HG02798 (cell line): ENCODE measurements at regions not wholly inside any gene's neighbourhood (a gene's known extent, or its start where the extent isn't known, plus 50 kb on each side); places are given as distances from the start of the nearest gene placed in this dataset.
"Not testable (repeated sequence)": the region's sequence is repeated elsewhere in the genome, so short reads cannot be mapped to it uniquely, and the experiment has no call there.

Experiments
- ATAC-seq: cut with Tn5 transposase; IDR thresholded peaks from one replicate; pipeline ENCODE4 v1.9.1; 2021; ENCODE audit warnings: mild to moderate bottlenecking; ENCODE audit not compliant: unreplicated experiment, poor library complexity

DNA sequence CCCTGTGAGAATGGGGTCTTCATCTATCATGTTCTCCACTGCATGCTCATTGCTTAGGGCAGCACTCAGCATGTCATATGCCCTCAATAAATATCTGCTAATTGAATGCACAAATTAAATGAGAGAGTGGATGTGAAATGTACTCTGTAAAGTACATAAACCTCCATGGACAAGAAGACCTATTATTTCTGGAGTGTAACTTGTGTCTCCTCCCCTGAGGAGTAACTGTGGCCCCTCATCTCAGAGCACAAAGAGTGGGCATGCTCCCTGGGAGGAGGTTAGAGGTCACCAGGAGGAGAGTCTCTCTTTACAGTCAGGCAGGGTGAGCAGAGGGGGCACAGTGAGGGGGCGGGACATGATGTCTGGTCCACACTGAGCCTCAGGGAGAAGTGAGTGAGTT is 313.6 kb upstream of the PODXL start:
- ATAC-seq, result no peak

DNA sequence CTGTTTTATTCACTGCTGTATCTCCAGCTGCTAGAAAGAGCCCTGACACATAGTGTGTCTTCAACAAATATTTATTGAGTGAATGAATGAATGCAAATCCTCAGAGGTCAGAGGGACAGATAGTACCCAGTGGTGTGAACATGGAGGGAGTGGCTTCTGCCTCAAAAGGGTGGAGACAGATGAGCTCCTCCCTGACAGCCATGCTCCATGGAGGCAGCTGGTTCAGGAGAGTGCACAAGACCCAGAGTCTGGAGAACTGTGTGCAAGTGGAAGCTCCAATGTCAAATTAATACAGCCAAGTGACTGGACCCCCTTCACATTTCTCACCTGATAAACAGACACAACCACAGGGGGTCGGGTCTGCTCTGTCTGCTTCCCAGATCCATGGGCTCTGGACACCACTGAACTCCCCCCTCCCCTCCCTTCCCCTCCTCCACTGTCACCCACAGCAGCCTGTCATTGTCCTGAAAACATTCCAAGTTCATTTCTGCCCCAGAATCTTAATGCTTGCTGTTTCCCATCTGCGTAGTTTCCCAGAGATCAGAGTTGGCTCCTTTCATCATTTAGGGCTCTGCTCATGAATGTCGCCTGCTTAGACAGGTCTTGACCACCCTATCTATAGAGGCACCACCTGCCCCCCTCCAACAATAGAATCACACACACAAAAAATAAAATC is 312.9 kb upstream of the PODXL start:
- ATAC-seq, result no peak

DNA sequence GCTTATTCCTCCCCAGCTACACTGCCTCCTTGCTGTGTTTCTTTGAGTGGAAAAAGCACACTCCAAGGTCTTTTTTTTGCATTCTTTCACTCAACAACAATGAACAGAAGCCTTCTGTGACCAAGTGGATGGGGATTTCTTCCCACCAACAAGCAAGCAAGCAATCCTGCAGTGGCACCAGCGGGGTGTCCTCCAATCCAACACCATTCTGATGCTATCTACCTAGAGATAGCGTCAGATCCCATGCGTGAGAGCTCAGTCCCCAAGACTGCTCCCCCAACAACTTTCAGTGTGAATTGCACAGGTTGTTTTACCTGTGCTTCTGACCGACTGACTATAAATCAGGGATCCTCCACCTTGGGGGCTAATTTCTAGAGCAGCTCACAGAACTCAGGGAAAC is 311.0 kb upstream of the PODXL start:
- no peak for ATAC-seq

DNA sequence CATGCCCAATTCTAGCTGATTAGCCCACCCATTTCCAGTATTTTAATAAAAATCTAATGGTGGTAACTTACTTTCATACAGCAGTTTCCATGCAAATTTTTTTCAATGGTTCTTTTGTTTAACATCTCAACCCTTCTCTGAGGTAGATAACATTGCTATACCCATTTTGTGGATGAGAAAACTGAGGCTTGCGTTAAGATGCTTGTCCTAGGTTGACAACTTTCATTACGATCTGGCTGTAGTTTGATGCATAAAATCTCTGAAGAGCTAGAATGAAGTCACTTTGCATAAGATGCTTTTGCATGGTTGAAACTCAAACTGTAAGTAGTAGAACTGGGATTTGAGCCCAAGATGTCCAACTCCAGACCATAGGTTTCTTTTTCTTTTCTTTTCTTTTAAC is 309.5 kb upstream of the PODXL start:
- no peak for ATAC-seq

DNA sequence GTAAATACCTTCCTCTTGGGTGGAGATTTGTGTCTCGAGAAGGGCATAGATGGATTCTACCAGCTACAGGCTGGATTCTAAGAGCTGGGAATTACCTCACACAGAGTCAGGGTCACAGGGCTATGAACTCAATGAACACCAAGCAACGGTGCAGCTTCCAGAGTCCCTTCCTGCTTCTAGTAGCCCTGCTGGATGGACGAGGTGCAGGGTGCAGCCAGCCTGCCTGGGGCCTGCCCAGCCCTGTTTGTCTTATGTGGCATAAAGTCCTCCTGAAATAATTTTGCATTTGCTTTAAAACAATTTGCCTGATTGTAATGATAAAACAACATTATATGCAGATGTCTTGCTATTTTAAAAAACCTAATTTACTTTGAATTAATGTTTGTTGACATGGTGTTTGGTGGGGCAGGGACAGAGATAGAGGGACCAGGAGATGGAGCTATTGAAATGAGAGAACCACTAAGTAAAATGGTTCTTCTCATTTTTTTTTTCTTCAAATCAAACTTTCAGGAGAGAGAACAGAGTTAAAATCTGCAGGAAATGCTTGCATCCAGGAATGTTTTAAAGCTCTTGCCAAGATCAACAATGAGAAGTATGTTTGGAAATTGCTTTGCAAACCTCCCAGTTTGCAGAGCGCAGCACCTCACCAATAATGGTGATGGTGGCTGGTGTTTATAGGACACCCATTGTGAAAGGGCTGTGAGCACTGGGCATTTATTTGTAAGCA is 305.4 kb upstream of the PODXL start:
- ATAC-seq, result no peak

DNA sequence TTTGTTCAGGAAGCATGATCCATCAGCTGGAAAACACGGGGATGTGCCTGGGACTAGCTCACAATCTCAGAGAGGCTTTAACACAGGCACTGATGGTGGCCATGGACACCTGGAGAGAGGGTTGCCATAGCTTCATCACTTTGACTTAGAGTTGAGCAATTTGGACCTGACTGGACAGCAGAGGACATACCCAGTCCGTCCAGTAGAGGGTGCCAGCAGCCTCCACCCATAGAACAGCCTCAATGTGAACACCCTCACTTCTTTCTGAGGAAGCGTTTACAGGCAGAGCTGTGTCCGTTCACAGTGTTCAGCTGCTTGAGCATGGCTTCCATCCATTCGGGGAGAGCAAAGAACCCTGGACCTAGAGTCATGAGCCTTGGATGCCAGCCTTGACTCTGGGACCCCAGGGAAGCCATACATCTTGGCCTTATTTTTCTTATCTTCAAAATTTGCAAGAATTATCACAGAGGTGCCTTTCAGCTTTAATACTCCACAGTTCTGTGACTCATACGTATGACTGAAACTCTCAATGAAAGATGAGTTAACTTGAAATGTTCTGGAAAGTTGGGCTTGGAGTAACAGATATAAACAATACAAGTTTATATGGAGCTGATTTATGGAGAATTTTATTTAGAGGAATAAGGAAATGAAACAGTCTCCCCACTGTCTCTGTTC is 302.9 kb upstream of the PODXL start:
- peak; percentile 93 for ATAC-seq

DNA sequence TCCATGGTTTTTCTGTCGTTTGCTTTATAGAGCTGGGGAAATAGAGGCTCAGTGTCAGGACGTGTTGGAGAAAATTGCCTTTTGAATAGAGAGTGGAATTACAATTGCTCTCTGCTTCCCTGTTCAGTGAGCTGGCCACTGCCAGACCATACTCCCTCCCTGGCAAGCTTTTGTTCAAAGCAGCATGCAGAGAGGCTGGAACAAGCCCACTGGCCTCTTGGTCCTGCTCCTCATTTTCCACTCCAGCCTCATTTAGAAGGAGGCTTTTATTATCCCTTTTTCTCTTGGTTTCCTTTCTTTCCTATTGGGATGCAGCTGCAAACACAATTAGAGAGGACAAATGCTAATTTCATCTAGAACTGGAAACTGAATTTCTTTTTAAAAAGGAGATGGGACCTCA is 302.2 kb upstream of the PODXL start:
- ATAC-seq, result no peak

DNA sequence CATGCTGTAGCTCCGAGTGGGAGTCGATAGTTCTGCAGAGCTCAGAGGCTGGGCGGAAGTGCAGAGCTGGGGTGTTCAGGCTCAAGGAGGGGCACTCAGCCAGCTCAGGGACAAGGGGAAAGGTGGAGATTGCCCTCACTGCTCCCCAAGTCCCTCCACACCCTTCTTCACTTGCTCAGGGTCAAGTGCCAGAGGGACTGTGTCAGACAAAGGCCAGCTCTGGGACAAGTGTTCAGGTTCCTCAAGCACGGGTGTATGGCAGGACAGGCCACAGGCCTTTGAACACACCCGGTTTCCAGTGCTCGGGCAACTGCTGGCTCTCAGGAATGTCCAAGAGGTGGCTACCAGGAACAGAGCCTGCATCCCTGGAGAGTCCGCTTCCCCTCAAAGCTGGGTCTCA is 293.0 kb upstream of the PODXL start:
- ATAC-seq, result no peak

DNA sequence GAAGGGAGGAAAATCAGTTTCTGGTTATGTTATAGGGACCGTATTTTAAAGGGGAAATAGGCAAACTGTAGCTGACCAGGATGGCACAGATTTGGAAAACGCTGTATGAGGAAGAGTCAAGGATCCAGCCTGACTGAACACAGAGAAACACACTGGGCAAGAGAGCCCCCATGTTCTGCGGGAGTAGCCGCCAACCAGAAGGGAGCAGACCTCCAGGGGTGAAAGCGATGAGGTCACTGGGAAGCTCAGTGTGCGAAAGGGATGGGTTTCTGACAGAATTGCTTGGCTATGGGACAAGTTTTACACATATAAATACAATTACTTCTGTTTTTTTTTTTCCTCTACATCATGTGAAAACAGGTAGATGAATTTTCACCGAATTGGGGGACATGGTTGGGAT is 291.6 kb upstream of the PODXL start:
- ATAC-seq, result no peak

DNA sequence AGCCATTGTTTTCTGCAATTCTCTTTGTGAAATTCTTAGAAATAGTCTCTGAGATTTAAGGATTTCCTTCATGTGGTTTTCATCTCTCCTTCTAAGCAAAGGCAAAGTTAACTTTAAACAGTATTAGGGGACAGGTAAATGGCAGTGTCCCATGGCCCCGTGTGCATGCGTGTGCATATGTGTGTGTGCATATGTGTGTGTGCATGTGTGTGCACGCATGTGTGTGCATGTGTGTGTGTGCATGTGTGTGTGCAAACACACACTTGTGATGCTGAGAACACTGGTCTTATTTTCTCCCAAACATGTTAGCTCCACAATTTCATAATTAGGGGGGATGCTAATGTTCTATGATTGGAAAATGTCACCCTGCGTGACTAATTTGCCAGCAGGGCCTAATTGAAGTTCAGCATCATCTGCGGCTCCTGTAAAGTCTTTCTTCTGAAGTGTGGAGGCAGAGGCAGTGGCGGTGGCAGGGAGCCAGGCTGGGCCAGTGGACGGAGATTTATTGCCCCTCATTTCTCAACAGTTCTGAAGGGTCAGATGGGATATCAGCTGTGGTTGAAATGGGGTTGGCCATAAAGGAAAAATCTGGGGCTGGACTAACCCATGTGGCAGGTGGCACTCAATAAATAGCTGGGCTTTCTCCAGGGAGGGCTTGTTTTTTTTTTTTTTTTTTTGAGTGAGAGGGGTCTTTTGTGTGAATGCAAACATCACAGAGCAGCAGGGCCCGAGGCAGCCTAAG is 289.3 kb upstream of the PODXL start:
- no peak for ATAC-seq

DNA sequence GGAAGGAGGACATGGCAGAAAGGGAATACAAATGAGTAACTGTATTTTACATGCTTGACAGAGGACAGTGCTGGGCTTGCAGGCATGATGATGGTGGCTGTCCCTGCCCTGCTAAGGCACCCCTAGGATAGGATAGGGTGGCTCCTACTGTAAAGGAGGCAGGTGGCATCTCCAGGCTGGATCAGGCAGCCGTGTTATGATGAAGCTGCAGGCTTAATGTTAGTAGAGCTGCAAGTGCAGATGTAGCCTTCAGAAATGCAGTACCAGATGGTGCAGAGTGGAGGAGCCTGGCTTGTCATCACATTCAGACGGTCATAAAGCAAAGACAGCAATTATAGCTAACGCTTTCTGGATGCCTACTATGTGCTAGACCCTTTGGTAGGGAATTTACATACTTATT is 287.9 kb upstream of the PODXL start:
- ATAC-seq, result no peak

DNA sequence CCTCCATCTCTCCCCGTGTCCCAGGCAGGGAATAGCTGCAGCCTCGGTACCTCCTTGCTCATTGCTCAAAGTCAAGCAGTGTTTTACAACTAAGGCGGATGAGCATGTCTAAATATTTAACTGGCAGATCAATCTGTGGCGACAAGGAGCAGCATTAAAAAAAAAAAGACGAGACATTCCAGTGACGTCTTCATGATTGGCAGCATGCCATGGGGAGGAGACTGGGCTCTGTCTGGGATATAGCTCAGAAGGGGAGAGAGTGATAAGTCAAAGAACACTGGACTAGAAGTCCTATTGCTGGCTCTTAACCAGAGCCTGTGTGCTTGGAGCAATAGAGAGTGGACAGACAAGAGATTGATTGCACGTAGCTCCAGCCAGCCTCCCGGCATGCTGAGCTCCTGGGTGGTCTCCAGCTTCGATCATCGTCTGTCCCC is 287.5 kb upstream of the PODXL start:
- no peak for ATAC-seq

DNA sequence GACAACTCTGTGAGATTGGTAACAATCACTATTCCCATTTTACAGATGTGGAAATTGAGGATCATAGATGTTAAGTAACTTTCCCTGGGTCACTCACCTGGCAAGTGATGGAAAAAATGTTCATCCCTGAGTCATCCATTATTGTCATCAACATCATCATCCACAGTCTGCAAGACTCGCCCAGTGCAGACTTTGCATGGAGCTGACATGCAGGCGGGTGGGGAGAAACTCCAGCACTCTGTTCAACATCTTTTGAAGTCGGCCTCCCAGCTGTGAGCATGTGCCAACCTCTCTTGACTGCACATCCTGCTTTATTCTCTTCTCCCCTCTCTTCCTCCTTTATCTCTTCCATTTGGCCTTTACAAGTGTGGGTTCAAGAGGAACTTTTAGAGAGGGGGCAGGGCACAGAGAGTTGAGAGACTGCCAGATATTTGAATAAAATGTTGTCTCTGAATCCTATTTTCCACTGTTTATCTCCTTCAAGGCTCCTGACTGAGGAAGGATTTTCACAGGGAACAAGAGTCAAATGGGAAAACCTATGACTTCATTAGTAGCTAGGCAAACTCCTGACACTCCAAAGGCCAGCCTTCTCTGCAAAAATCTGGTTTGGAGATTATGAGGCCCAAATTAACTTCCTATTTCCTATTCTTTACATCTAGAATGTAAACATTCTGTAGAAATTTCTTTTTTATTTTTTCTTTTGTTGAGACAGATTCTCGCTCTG is 283.7 kb upstream of the PODXL start:
- no peak for ATAC-seq

DNA sequence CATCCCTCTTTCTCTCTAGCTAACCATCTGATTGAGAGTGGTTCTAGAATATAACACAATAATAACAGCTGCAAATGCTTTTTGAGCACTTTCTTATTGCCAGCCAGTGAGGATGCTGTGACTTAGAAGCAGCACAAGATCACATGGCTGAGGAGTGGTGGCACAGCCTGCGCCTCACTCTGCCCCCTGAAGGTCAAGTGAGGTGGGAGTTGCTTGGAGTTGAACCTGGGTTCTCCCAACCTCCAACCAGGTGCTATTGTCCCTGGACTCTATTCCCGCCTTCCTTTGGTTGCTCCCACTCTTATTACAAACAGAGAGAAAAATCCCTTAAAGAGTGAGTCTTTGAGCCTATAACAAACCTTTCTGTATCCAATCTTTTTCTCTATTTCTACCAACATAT is 280.3 kb upstream of the PODXL start:
- ATAC-seq, result no peak

DNA sequence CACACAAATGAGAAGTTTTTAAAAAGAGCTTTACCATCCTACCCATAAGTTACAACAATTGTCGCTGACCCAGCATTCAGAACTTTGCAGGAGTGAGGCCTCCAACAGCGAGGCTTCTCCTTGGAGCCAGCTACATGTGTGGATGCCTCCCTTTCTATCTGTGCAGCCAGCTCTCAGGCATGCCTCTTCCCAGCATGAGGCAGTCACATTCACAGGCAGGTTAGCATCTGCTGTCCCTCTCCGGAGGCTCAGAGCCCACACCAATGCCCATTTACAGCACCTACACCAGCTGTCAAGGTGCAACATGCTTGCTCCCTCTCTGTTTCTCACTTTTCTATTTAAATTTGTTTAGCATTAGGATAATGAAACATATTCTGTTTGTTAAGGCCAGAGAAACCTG is 278.7 kb upstream of the PODXL start:
- ATAC-seq, result no peak

DNA sequence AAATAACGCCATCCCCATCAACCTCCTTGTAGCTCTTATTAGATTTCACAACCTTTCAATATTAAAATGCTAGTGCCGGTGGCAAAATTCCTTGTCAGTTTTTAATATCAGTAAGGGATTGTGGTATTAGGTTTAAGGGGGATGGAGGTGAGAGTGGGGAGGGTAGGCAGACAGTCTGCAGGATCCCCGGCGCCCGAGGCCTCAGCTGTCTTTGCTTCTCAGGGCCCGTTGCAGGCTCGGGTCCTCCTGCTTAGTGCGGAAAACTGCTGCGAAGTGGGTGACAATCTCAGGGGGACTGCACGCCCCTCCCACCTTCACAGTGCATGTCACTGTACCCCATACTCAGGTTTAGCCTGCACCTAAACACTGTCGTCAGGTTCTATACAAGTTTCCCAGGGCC is 274.3 kb upstream of the PODXL start:
- ATAC-seq, result no peak

DNA sequence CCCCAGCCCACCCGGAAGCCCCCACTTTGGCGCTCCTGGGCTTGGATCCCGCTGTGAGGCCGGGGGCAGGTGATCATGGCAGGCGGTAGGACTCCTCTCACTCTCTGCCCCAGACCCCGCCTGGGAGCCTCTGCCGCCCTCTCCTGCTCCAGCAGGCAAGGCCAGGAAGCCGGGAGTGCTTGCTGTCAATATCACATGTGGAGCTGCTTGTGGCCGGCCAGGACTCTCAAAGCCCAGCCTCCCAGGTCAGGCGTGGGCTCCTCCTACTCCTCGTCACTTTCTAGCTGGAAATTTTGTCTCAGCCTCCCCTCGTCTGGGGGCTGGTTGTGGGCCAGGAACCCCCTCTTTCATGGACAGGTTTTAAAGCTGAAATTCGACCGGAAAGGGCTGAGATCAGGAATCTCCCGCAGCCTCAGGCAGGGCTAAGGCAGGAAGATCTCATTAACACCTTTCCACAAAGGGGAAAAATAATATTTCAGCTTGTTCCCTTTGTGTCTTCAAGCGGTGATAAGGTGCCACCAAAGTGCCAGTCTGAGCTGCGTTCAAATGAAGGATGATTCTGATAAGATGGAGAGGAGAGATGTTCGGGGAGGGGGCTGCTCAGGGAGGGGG is 273.6 kb upstream of the PODXL start:
- no peak for ATAC-seq

DNA sequence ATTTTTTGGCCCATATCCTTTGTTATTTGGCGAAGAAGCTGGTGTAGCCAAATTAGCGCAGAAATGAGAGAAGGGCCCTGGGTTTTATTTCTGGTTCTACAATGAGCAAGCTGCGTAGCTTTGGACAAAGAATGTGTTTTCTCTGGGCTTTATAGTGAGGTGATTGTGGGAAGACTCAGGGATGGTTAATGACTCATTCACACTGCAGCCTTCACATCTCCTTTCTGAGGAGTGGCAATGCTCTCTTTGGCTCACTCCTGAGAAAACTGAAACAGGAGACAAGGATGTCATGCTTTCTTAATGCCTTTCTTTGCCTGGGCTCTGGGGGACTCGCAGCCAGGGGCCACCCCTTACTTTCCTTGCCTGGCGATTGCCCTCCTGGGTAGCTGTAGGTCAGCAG is 271.0 kb upstream of the PODXL start:
- no peak for ATAC-seq

DNA sequence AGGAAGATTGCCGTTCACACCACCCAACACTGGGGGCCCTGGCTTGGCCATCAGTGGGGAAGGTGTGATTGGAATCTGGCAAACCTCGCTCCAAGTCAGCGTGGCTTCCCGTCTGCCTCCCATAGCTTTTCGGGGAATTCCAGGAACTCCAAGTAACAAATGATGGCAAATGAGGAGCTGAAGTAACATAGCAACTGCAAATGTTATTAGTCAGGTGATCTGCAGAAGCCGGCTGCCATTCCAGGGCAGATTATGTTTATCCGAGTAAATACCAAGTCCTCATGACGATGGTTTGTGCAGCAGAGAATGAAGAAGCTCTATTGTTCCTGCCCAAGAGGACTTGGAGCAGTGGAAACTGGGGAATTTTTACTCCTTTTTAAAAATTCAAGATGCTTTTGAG is 270.5 kb upstream of the PODXL start:
- ATAC-seq, result no peak

DNA sequence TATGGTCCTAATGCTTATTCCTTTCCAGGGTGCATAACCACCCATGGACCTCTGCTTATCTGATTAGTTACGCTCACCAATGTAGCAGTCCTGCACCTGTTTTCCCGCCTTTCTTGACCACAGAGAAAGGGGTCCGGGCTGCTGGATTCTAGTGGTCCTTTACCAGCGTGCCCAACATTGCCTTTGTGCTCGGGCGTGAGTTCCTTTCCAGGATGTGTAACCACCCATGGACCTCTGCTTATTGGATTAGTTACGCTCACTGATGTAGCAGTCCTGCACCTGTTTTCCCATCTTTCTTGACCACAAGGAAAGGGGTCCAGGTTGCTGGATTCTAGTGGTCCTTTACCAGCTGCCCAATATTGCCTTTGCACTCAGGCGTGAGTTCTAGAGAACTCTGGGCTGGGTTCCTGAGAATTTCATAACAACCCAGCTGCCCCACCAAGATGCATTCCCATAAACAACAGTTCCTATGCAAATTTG is 267.6 kb upstream of the PODXL start:
- ATAC-seq, result not testable (repeated sequence)
